ENCODE measurements at regions not wholly inside any gene's neighbourhood (a gene's known extent, or its start where the extent isn't known, plus 50 kb on each side); places are given as distances from the start of the nearest gene placed in this dataset.

GRCh38 chr16:87166321-87166720 is 150.9 kb downstream of the C16orf95 start:
- Histone ChIP-seq H3K79me2 (ENCODE audit: low read length) (no peaks in the 10 kb centered on the region), H3K27me3 (replicated peaks; ENCODE audit: insufficient read depth, low read length) (no peaks in the 10 kb centered on the region; the same call in 1 of the 2 replicates), H3K4me2 (ENCODE audit: low read depth, low read length) (no peak overlapping the region), H4K20me1 (ENCODE audit: insufficient read depth, low read length) (no peaks in the 10 kb centered on the region), H3K4me1 (ENCODE audit: low read length) (no peaks in the 10 kb centered on the region), H3K9ac (ENCODE audit: low read length) (no peak overlapping the region), H3F3A (ENCODE audit: insufficient read depth, low read length) (no peaks in the 10 kb centered on the region), H3K36me3 (replicated peaks; ENCODE audit: insufficient read depth, low read length) (no peaks in the 10 kb centered on the region), H3K27ac (ENCODE audit: low read length) (no peak overlapping the region), H3K9me3 (replicated peaks; ENCODE audit: insufficient read depth, low read length) (no peaks in the 10 kb centered on the region), H3K4me3 (ENCODE audit: low read length) (no peak overlapping the region), H3K9me2 (replicated peaks; ENCODE audit: insufficient read depth, low read length) (no peaks in the 10 kb centered on the region), H2AFZ (ENCODE audit: low read length) (no peak overlapping the region)
- TF ChIP-seq EZH2 (optimal IDR thresholded peaks at IDR 0.05; ENCODE audit: low read depth, low read length) (no peak), EZH2phosphoT487 (IDR thresholded peaks at IDR 0.05; ENCODE audit: low read length) (no peak), CTCF (IDR thresholded peaks at IDR 0.05; ENCODE audit: low read length) (no peak)
- DNase-seq, result no peak

- no peak overlapping the region for H3K9ac ChIP-seq (ENCODE audit: low read length)
- no peak overlapping the region for H3K4me2 ChIP-seq (ENCODE audit: low read depth, low read length)
- no peaks in the 10 kb centered on the region for H3K9me3 ChIP-seq (replicated peaks; ENCODE audit: insufficient read depth, low read length)
- H3K27me3 ChIP-seq (replicated peaks; ENCODE audit: insufficient read depth, low read length), result no peaks in the 10 kb centered on the region; the same call in 1 of the 2 replicates
- no peak for DNase-seq
- no peak overlapping the region for H3K4me3 ChIP-seq (ENCODE audit: low read length)
- no peaks in the 10 kb centered on the region for H3K4me1 ChIP-seq (ENCODE audit: low read length)
- H3F3A ChIP-seq (ENCODE audit: insufficient read depth, low read length), result no peaks in the 10 kb centered on the region
- no peaks in the 10 kb centered on the region for H3K9me2 ChIP-seq (replicated peaks; ENCODE audit: insufficient read depth, low read length)
- H4K20me1 ChIP-seq (ENCODE audit: insufficient read depth, low read length), result no peaks in the 10 kb centered on the region
- H2AFZ ChIP-seq (ENCODE audit: low read length), result no peak overlapping the region
- H3K27ac ChIP-seq (ENCODE audit: low read length), result no peak overlapping the region
- TF ChIP-seq CTCF (IDR thresholded peaks at IDR 0.05; ENCODE audit: low read length), result no peak
- no peak for TF ChIP-seq EZH2 (optimal IDR thresholded peaks at IDR 0.05; ENCODE audit: low read depth, low read length)
- no peak for TF ChIP-seq EZH2phosphoT487 (IDR thresholded peaks at IDR 0.05; ENCODE audit: low read length)
- no peaks in the 10 kb centered on the region for H3K36me3 ChIP-seq (replicated peaks; ENCODE audit: insufficient read depth, low read length)
- H3K79me2 ChIP-seq (ENCODE audit: low read length), result no peaks in the 10 kb centered on the region
Measured at GRCh38 chr16:87166934-87167333, 150.3 kb downstream of the C16orf95 start.

GRCh38 chr16:87169509-87169995 is 147.6 kb downstream of the C16orf95 start:
- no peaks in the 10 kb centered on the region for H3K9me2 ChIP-seq (replicated peaks; ENCODE audit: insufficient read depth, low read length)
- no peaks in the 10 kb centered on the region for H3K9me3 ChIP-seq (replicated peaks; ENCODE audit: insufficient read depth, low read length)
- no peak for DNase-seq
- H2AFZ ChIP-seq (ENCODE audit: low read length), result no peak overlapping the region
- H3K9ac ChIP-seq (ENCODE audit: low read length), result no peak overlapping the region
- no peaks in the 10 kb centered on the region for H3K79me2 ChIP-seq (ENCODE audit: low read length)
- H3K4me3 ChIP-seq (ENCODE audit: low read length), result no peak overlapping the region
- no peak overlapping the region for H3K4me2 ChIP-seq (ENCODE audit: low read depth, low read length)
- H3K27ac ChIP-seq (ENCODE audit: low read length), result no peak overlapping the region
- H3K4me1 ChIP-seq (ENCODE audit: low read length), result no peaks in the 10 kb centered on the region
- H4K20me1 ChIP-seq (ENCODE audit: insufficient read depth, low read length), result no peaks in the 10 kb centered on the region
- H3K36me3 ChIP-seq (replicated peaks; ENCODE audit: insufficient read depth, low read length), result no peaks in the 10 kb centered on the region
- TF ChIP-seq CTCF (IDR thresholded peaks at IDR 0.05; ENCODE audit: low read length), result no peak
- TF ChIP-seq EZH2phosphoT487 (IDR thresholded peaks at IDR 0.05; ENCODE audit: low read length), result no peak
- no peak for TF ChIP-seq EZH2 (optimal IDR thresholded peaks at IDR 0.05; ENCODE audit: low read depth, low read length)
- H3K27me3 ChIP-seq (replicated peaks; ENCODE audit: insufficient read depth, low read length), result no peaks in the 10 kb centered on the region; the same call in 1 of the 2 replicates
- H3F3A ChIP-seq (ENCODE audit: insufficient read depth, low read length), result no peaks in the 10 kb centered on the region
